ENCODE measurements at regions not wholly inside any gene's neighbourhood (a gene's known extent, or its start where the extent isn't known, plus 50 kb on each side); places are given as distances from the start of the nearest gene placed in this dataset.
A peak's percentile ranks its signal among the peaks of the same experiment; 100 is the strongest.

GRCh38 chr5:3210531-3210930, 385.1 kb upstream of the IRX1 start:
- H3K36me3 ChIP-seq (ENCODE audit: control insufficient read depth, insufficient read depth, low read length), result no peaks in the 10 kb centered on the region
- no peak overlapping the region for H3K27ac ChIP-seq (ENCODE audit: extremely low read depth, low read depth, low read length)
- in situ Hi-C loops (cut with MboI) (no loop called here), intact Hi-C loops (cut with micrococcal nuclease) (no loop called here)
- no TSS peak for BruUV-seq (replicated peaks)
- ChIA-PET POLR2A (interaction anchor here (0.6 to 0.8 kb wide), 2 partner anchors 14 to 97 kb away, joined by 3 read pairs; no protein-coding TSS in a partner anchor), CTCF (ENCODE audit: low intra/inter-chr PET ratio) (no interaction called here)
- H3K9me1 ChIP-seq (ENCODE audit: control insufficient read depth, insufficient read depth, low read length), result no peaks in the 10 kb centered on the region
- H3K4me2 ChIP-seq (ENCODE audit: insufficient read depth, low read length), result no peak overlapping the region
- FAIRE-seq, result no peak
- no peak overlapping the region for H3K9ac ChIP-seq (ENCODE audit: insufficient read depth in 1 of 2, low read depth in 2 of 2, low read length in 2 of 2)
- H3K4me1 ChIP-seq (replicated peaks in 1 of 2; ENCODE audit: control insufficient read depth in 2 of 2, insufficient read depth in 2 of 2, low read length in 2 of 2), result no peaks in the 10 kb centered on the region
- H3K4me3 ChIP-seq, result no peak overlapping the region
- H4K20me1 ChIP-seq (replicated peaks; ENCODE audit: control insufficient read depth, insufficient read depth, low read length), result no peaks in the 10 kb centered on the region
- H2AFZ ChIP-seq (ENCODE audit: low read depth, low read length), result no peak overlapping the region
- TF ChIP-seq PCBP2 (IDR thresholded peaks at IDR 0.05; ENCODE audit: low read depth, low read length, poor library complexity, severe bottlenecking) (no peak), NFIX (CRISPR knock-in tag; IDR thresholded peaks at IDR 0.05; ENCODE audit: low read depth) (no peak), SMARCA4 (IDR thresholded peaks at IDR 0.05) (no peak), DPF2 (IDR thresholded peaks at IDR 0.05) (no peak), BACH1 (tag; IDR thresholded peaks at IDR 0.05) (no peak)
- TF ChIP-seq, protein P1, sequence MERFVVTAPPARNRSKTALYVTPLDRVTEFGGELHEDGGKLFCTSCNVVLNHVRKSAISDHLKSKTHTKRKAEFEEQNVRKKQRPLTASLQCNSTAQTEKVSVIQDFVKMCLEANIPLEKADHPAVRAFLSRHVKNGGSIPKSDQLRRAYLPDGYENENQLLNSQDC (CRISPR knock-in tag; IDR thresholded peaks at IDR 0.05), result no peak
- H3K9me3 ChIP-seq (replicated peaks; ENCODE audit: control insufficient read depth, insufficient read depth, low read depth, low read length), result no peaks in the 10 kb centered on the region
- WGBS (ENCODE audit: insufficient coverage, low coverage, missing lambda C conversion rate), result 0% methylated on average over 9 of the region's 9 CpGs
- no peak for DNase-seq (ENCODE audit: extremely low read depth in 1 of 4, low spot score in 3 of 4)
- H3K27me3 ChIP-seq (ENCODE audit: control insufficient read depth in 2 of 2, insufficient read depth in 2 of 2, low read length in 2 of 2), result no peaks in the 10 kb centered on the region; a peak in 1 of 5 replicates
- no peak for ATAC-seq
- no peaks in the 10 kb centered on the region for H3K79me2 ChIP-seq (ENCODE audit: control insufficient read depth, insufficient read depth, low read length)

GRCh38 chr5:3209918-3210317, 385.7 kb upstream of the IRX1 start:
- Histone ChIP-seq H3K9ac (ENCODE audit: insufficient read depth in 1 of 2, low read depth in 2 of 2, low read length in 2 of 2) (no peak overlapping the region), H3K27me3 (ENCODE audit: control insufficient read depth in 2 of 2, insufficient read depth in 2 of 2, low read length in 2 of 2) (peaks cover 0 to 4% of the 10 kb centered on the region in 2 experiments; a peak in 1 of 5 replicates), H2AFZ (ENCODE audit: low read depth, low read length) (no peak overlapping the region), H3K79me2 (ENCODE audit: control insufficient read depth, insufficient read depth, low read length) (no peaks in the 10 kb centered on the region), H3K36me3 (ENCODE audit: control insufficient read depth, insufficient read depth, low read length) (no peaks in the 10 kb centered on the region), H3K9me3 (replicated peaks; ENCODE audit: control insufficient read depth, insufficient read depth, low read depth, low read length) (no peaks in the 10 kb centered on the region), H3K4me1 (replicated peaks in 1 of 2; ENCODE audit: control insufficient read depth in 2 of 2, insufficient read depth in 2 of 2, low read length in 2 of 2) (no peaks in the 10 kb centered on the region), H3K9me1 (ENCODE audit: control insufficient read depth, insufficient read depth, low read length) (no peaks in the 10 kb centered on the region), H4K20me1 (replicated peaks; ENCODE audit: control insufficient read depth, insufficient read depth, low read length) (0 out of 2 replicates have a peak, but pooled peaks cover 2% of the 10 kb centered on the region), H3K27ac (ENCODE audit: extremely low read depth, low read depth, low read length) (no peak overlapping the region), H3K4me2 (ENCODE audit: insufficient read depth, low read length) (no peak overlapping the region), H3K4me3 (no peak overlapping the region)
- in situ Hi-C loops (cut with MboI), result no loop called here
- DNase-seq (ENCODE audit: extremely low read depth in 1 of 4, low spot score in 3 of 4) (no peak), FAIRE-seq (no peak), ATAC-seq (no peak)
- CTCF ChIA-PET (ENCODE audit: low intra/inter-chr PET ratio), result no interaction called here
- no peak for TF ChIP-seq NFXL1 (CRISPR knock-in tag; IDR thresholded peaks at IDR 0.05)
- TF ChIP-seq, protein P2, sequence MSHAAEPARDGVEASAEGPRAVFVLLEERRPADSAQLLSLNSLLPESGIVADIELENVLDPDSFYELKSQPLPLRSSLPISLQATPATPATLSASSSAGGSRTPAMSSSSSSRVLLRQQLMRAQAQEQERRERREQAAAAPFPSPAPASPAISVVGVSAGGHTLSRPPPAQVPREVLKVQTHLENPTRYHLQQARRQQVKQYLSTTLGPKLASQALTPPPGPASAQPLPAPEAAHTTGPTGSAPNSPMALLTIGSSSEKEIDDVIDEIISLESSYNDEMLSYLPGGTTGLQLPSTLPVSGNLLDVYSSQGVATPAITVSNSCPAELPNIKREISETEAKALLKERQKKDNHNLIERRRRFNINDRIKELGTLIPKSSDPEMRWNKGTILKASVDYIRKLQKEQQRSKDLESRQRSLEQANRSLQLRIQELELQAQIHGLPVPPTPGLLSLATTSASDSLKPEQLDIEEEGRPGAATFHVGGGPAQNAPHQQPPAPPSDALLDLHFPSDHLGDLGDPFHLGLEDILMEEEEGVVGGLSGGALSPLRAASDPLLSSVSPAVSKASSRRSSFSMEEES (CRISPR knock-in tag; IDR thresholded peaks at IDR 0.05), result peak; percentile 87
- intact Hi-C loops (cut with micrococcal nuclease), result no loop called here
- no TSS peak for BruUV-seq (replicated peaks)
- 0% methylated on average over 5 of the region's 5 CpGs for WGBS (ENCODE audit: insufficient coverage, low coverage, missing lambda C conversion rate)
- POLR2A ChIA-PET, result no interaction called here
